Prostate gland (tissue), 2 donors: ENCODE measurements at regions not wholly inside any gene's neighbourhood (a gene's known extent, or its start where the extent isn't known, plus 50 kb on each side); places are given as distances from the start of the nearest gene placed in this dataset.
"Not testable (repeated sequence)": the region's sequence is repeated elsewhere in the genome, so short reads cannot be mapped to it uniquely, and the experiment has no call there.

Experiments used
- CTCF ChIP-seq, 4 experiments: fragments of 200-600 bp in 2 of 4; fragments of 450-650 bp in 2 of 4; sonication (generic) in 2 of 4; IDR thresholded peaks; 1 replicate in 3 of 4; 2 replicates in 1 of 4; pipeline ENCODE4 v1.5.1; 2016 to 2019; ENCODE audit warnings: antibody characterized with exemption in 4 of 4, mild to moderate bottlenecking in 2 of 4, moderate library complexity in 2 of 4
- POLR2A ChIP-seq: fragments of 450-650 bp; IDR thresholded peaks from one replicate; pipeline ENCODE4 v1.6.1; 2016; ENCODE audit warnings: antibody characterized with exemption, mild to moderate bottlenecking
- POLR2AphosphoS5 ChIP-seq: sonication (generic); formaldehyde crosslinking; IDR thresholded peaks from one replicate; pipeline ENCODE4 v1.6.1; 2017; ENCODE audit warnings: antibody characterized with exemption

DNA sequence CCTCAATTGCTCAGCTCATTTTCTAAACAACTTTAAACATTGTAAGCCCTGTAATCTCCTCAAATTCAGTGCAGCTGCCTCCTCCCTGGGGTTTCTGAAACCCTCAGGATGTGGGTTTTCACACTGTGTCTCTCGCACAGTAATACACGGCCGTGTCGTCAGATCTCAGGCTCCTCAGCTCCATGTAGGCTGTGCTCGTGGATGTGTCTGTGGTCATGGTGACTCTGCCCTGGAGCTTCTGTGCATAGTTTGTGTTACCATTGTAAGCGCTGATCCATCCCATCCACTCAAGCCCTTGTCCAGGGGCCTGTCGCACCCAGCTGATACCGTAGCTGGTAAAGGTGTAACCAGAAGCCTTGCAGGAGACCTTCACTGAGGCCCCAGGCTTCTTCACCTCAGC is 658.4 kb downstream of the TMEM121 start:
- not testable (repeated sequence) for TF ChIP-seq CTCF (IDR thresholded peaks at IDR 0.05); POLR2A; POLR2AphosphoS5
